Testis (tissue), 2 donors: ENCODE measurements at regions not wholly inside any gene's neighbourhood (a gene's known extent, or its start where the extent isn't known, plus 50 kb on each side); places are given as distances from the start of the nearest gene placed in this dataset.

Source experiments
- CTCF ChIP-seq, 3 experiments: fragments of 450-650 bp in 2 of 3; fragments of 200-600 bp in 1 of 3; sonication (generic) in 1 of 3; IDR thresholded peaks; one replicate each; pipeline ENCODE4 v1.5.1; 2016 to 2019; ENCODE audit warnings: antibody characterized with exemption in 3 of 3, mild to moderate bottlenecking in 2 of 3, moderate library complexity in 1 of 3
- POLR2A ChIP-seq: fragments of 450-650 bp; IDR thresholded peaks from one replicate; pipeline ENCODE4 v1.6.1; 2017; ENCODE audit warnings: antibody characterized with exemption, mild to moderate bottlenecking, moderate library complexity

- TF ChIP-seq CTCF (IDR thresholded peaks at IDR 0.05) (no peak), POLR2A (no peak)
Measured at GRCh38 chr11:95571718-95572260, 217.8 kb downstream of the FAM76B start.
